GM23338 (cell line): ENCODE measurements at regions not wholly inside any gene's neighbourhood (a gene's known extent, or its start where the extent isn't known, plus 50 kb on each side); places are given as distances from the start of the nearest gene placed in this dataset.

Experiments
- ATAC-seq: fragments of 200-7000 bp; cut with Tn5 transposase; 3 replicates; pipeline ENCODE4 v1.9.1; 2020
- DNase-seq: peaks from one replicate; pipeline ENCODE4 v3.0.0-alpha.2; 2015; ENCODE audit warnings: low spot score
- H2AFZ ChIP-seq: fragments of 200-600 bp; sonication (generic); 2 replicates; pipeline ENCODE4 v1.8.0; 2016; ENCODE audit warnings: antibody characterized with exemption, mild to moderate bottlenecking, moderate library complexity
- H3F3A ChIP-seq: fragments of 200-600 bp; sonication (generic); replicated peaks from 2 replicates; pipeline ENCODE4 v1.8.0; 2017; ENCODE audit warnings: antibody characterized with exemption, mixed run types, low read depth
- H3K27ac ChIP-seq: fragments of 200-600 bp; sonication (generic); 2 replicates; pipeline ENCODE4 v1.6.1; 2016; ENCODE audit warnings: low read depth
- H3K27me3 ChIP-seq: fragments of 200-600 bp; sonication (generic); 2 replicates; pipeline ENCODE4 v1.8.0; 2016; ENCODE audit warnings: mild to moderate bottlenecking, mixed run types, moderate library complexity; ENCODE audit not compliant: insufficient read depth
- H3K36me3 ChIP-seq: fragments of 200-600 bp; sonication (generic); 2 replicates; pipeline ENCODE4 v1.8.0; 2016; ENCODE audit warnings: mild to moderate bottlenecking; ENCODE audit not compliant: insufficient read depth
- H3K4me1 ChIP-seq: fragments of 200-600 bp; sonication (generic); 2 replicates; pipeline ENCODE4 v1.8.0; 2016; ENCODE audit warnings: mild to moderate bottlenecking, moderate library complexity; ENCODE audit not compliant: insufficient read depth
- H3K4me2 ChIP-seq: fragments of 200-600 bp; sonication (generic); 2 replicates; pipeline ENCODE4 v1.7.1; 2017; ENCODE audit warnings: mixed run types
- H3K4me3 ChIP-seq: fragments of 200-600 bp; sonication (generic); 2 replicates; pipeline ENCODE4 v1.6.1; 2016; ENCODE audit warnings: mixed run types
- H3K79me2 ChIP-seq: fragments of 200-600 bp; sonication (generic); replicated peaks from 2 replicates; pipeline ENCODE4 v1.8.0; 2017; ENCODE audit warnings: mild to moderate bottlenecking; ENCODE audit not compliant: insufficient read depth
- H3K9me2 ChIP-seq: fragments of 200-600 bp; sonication (generic); 2 replicates; pipeline ENCODE4 v1.8.0; 2017; ENCODE audit not compliant: insufficient read depth
- H4K20me1 ChIP-seq: fragments of 200-600 bp; sonication (generic); replicated peaks from 2 replicates; pipeline ENCODE4 v1.8.0; 2017; ENCODE audit warnings: mild to moderate bottlenecking; ENCODE audit not compliant: insufficient read depth
- H3K27ac Mint-ChIP-seq: 2 replicates; pipeline ENCODE4 v1.8.0; 2020; ENCODE audit warnings: inconsistent platforms, mild to moderate bottlenecking, moderate library complexity, mixed read lengths
- H3K27me3 Mint-ChIP-seq: 3 replicates; pipeline ENCODE4 v1.8.0; 2022; ENCODE audit warnings: low read depth, mild to moderate bottlenecking, moderate library complexity, mixed read lengths, inconsistent platforms; ENCODE audit not compliant: insufficient read depth, poor library complexity
- H3K36me3 Mint-ChIP-seq: 3 replicates; pipeline ENCODE4 v1.8.0; 2021; ENCODE audit warnings: low read depth, mild to moderate bottlenecking, inconsistent platforms, moderate library complexity, mixed read lengths
- H3K4me1 Mint-ChIP-seq: 3 replicates; pipeline ENCODE4 v1.8.0; 2020; ENCODE audit warnings: mild to moderate bottlenecking, inconsistent platforms, mixed read lengths
- H3K4me3 Mint-ChIP-seq: 3 replicates; pipeline ENCODE4 v1.8.0; 2021; ENCODE audit warnings: moderate library complexity, mild to moderate bottlenecking, inconsistent platforms, mixed read lengths
- H3K9me3 Mint-ChIP-seq: 3 replicates; pipeline ENCODE4 v1.8.0; 2020; ENCODE audit warnings: moderate library complexity, mild to moderate bottlenecking, inconsistent platforms, mixed read lengths
- CREB1 ChIP-seq: fragments of 250-450 bp; sonication (Bioruptor Pico); IDR thresholded peaks from 2 replicates; pipeline ENCODE4 v1.5.0; 2020; ENCODE audit warnings: low read depth, mild to moderate bottlenecking, moderate library complexity
- EZH2 ChIP-seq: fragments of 200-600 bp; sonication (generic); IDR thresholded peaks from one replicate; pipeline ENCODE4 v1.8.0; 2017; ENCODE audit warnings: antibody characterized with exemption, mild to moderate bottlenecking, low read depth; ENCODE audit not compliant: unreplicated experiment
- EZH2phosphoT487 ChIP-seq: fragments of 200-600 bp; sonication (generic); IDR thresholded peaks from one replicate; pipeline ENCODE4 v1.8.1; 2018; ENCODE audit warnings: antibody characterized with exemption; ENCODE audit not compliant: unreplicated experiment
- JUNB ChIP-seq: IDR thresholded peaks from one replicate; pipeline ENCODE4 v1.6.1; 2016; ENCODE audit warnings: antibody characterized with exemption; ENCODE audit not compliant: unreplicated experiment
- NANOG ChIP-seq: IDR thresholded peaks from 2 replicates; pipeline ENCODE4 v1.6.1; 2016; ENCODE audit warnings: antibody characterized with exemption, borderline replicate concordance
- STAT1 ChIP-seq: IDR thresholded peaks from one replicate; pipeline ENCODE4 v1.6.1; 2016; ENCODE audit warnings: antibody characterized with exemption; ENCODE audit not compliant: unreplicated experiment
- ZNF114 ChIP-seq: fragments of 250-450 bp; sonication (Bioruptor Pico); IDR thresholded peaks from 2 replicates; pipeline ENCODE4 v1.5.0; 2020; ENCODE audit warnings: mild to moderate bottlenecking, moderate library complexity
- ZNF331 ChIP-seq: fragments of 250-450 bp; sonication (Bioruptor Pico); IDR thresholded peaks from 2 replicates; pipeline ENCODE4 v1.5.0; 2020; ENCODE audit warnings: low read depth, mild to moderate bottlenecking, moderate library complexity
- TF ChIP-seq, protein P1 (sequence below): IDR thresholded peaks from one replicate; pipeline ENCODE4 v1.6.1; 2018; ENCODE audit warnings: antibody characterized with exemption; ENCODE audit not compliant: unreplicated experiment
- TF ChIP-seq, protein P2 (sequence below), 2 experiments: fragments of 200-600 bp in 1 of 2; sonication (generic) in 1 of 2; conservative IDR thresholded peaks; 2 replicates each; pipeline versions ENCODE4 v1.5.1 to v1.6.1; 2016 to 2017; ENCODE audit warnings: antibody characterized with exemption in 2 of 2, low read depth in 2 of 2, mild to moderate bottlenecking in 2 of 2, moderate library complexity in 1 of 2

DNA sequence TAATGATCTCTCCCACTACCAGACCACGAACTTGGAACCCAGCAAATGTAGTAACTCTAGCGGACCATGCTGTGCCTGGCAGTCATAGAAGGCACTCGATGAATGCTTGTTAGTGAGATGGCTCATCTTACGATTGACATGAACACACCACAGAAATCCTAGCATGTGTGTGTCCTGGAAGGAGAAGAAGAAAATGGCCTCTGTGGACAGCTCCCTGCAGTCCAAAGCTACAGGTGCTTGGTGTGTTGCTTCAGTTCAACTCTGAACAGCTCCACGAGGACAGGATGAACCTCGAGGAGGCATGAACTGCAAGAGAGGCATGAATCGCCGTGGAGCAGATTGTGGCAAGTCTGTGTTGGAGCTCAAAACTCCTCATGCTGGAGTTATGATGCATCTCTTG, 93.5 kb downstream of the KLF6 start:
- Histone ChIP-seq H3K79me2 (no peaks in the 10 kb centered on the region), H4K20me1 (no peaks in the 10 kb centered on the region), H3K27ac (no peak overlapping the region), H3K4me2 (no peak overlapping the region), H3K4me1 (peaks cover 3% of the 10 kb centered on the region; the same call in 1 of the 2 replicates), H3K36me3 (no peaks in the 10 kb centered on the region), H3K9me2 (peaks cover 11% of the 10 kb centered on the region; the same call in 1 of the 2 replicates), H3K4me3 (no peak overlapping the region), H3K27me3 (no peaks in the 10 kb centered on the region), H2AFZ (0 out of 2 replicates have a peak overlapping the region, but pooled peaks have one; percentile 11), H3F3A (no peaks in the 10 kb centered on the region)
- Mint-ChIP-seq H3K27me3 (peaks cover 1% of the 10 kb centered on the region), H3K27ac (no peak overlapping the region), H3K4me1 (peaks cover 14% of the 10 kb centered on the region; the same call in 2 of the 3 replicates), H3K9me3 (no peaks in the 10 kb centered on the region), H3K4me3 (no peak overlapping the region), H3K36me3 (no peaks in the 10 kb centered on the region)
- no peak for ATAC-seq
- no peak for TF ChIP-seq JUNB
- TF ChIP-seq, protein P1, sequence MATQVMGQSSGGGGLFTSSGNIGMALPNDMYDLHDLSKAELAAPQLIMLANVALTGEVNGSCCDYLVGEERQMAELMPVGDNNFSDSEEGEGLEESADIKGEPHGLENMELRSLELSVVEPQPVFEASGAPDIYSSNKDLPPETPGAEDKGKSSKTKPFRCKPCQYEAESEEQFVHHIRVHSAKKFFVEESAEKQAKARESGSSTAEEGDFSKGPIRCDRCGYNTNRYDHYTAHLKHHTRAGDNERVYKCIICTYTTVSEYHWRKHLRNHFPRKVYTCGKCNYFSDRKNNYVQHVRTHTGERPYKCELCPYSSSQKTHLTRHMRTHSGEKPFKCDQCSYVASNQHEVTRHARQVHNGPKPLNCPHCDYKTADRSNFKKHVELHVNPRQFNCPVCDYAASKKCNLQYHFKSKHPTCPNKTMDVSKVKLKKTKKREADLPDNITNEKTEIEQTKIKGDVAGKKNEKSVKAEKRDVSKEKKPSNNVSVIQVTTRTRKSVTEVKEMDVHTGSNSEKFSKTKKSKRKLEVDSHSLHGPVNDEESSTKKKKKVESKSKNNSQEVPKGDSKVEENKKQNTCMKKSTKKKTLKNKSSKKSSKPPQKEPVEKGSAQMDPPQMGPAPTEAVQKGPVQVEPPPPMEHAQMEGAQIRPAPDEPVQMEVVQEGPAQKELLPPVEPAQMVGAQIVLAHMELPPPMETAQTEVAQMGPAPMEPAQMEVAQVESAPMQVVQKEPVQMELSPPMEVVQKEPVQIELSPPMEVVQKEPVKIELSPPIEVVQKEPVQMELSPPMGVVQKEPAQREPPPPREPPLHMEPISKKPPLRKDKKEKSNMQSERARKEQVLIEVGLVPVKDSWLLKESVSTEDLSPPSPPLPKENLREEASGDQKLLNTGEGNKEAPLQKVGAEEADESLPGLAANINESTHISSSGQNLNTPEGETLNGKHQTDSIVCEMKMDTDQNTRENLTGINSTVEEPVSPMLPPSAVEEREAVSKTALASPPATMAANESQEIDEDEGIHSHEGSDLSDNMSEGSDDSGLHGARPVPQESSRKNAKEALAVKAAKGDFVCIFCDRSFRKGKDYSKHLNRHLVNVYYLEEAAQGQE, result peak; percentile 36
- DNase-seq, result no peak

DNA sequence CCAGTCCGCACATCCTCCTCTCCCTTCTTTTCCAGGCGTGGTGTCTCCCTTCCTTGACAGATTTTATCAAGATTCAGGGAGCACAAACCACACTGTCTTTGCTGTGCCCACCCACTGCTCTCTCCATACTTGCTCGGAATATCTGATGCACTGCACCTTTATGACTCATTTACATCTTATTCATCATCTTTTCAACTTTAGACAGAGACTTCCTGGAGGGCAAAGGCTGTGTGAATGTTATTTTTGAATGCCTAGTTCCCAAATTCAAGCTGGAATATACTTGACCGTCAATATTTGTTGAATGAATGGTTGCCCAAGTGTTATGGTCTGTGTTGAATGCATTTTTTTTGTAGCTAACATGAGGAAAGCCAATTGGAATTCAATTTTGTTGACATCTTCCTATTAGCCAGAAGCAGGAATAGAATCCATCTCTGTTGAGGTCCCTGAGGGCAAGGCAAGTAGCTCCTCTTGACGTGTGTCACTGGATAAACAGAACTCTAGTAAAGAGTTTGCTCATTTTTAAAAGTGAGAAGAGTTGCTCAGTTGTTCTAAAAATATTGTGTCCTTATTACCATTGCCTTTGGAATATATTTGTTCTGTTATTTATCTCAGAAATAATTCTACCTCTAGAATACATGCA, 95.0 kb downstream of the KLF6 start:
- no peak overlapping the region for H3K4me3 Mint-ChIP-seq
- H3K4me1 ChIP-seq, result peaks cover 3% of the 10 kb centered on the region; the same call in 1 of the 2 replicates
- no peak overlapping the region for H3K27ac ChIP-seq
- peaks cover 14% of the 10 kb centered on the region; the same call in 2 of the 3 replicates for H3K4me1 Mint-ChIP-seq
- no peaks in the 10 kb centered on the region for H3K36me3 Mint-ChIP-seq
- H3K4me3 ChIP-seq, result no peak overlapping the region
- peaks cover 3% of the 10 kb centered on the region; the same call in 1 of the 2 replicates for H3K9me2 ChIP-seq
- H3F3A ChIP-seq, result no peaks in the 10 kb centered on the region
- H3K27me3 ChIP-seq, result no peaks in the 10 kb centered on the region
- H3K27me3 Mint-ChIP-seq, result peaks cover 1% of the 10 kb centered on the region
- no peak overlapping the region for H3K27ac Mint-ChIP-seq
- no peak overlapping the region for H3K4me2 ChIP-seq
- no peaks in the 10 kb centered on the region for H3K36me3 ChIP-seq
- TF ChIP-seq NANOG (no peak), ZNF331 (CRISPR knock-in tag) (no peak), ZNF114 (CRISPR knock-in tag) (no peak), JUNB (no peak), CREB1 (no peak), STAT1 (no peak), EZH2 (no peak), EZH2phosphoT487 (no peak)
- TF ChIP-seq, protein P2, sequence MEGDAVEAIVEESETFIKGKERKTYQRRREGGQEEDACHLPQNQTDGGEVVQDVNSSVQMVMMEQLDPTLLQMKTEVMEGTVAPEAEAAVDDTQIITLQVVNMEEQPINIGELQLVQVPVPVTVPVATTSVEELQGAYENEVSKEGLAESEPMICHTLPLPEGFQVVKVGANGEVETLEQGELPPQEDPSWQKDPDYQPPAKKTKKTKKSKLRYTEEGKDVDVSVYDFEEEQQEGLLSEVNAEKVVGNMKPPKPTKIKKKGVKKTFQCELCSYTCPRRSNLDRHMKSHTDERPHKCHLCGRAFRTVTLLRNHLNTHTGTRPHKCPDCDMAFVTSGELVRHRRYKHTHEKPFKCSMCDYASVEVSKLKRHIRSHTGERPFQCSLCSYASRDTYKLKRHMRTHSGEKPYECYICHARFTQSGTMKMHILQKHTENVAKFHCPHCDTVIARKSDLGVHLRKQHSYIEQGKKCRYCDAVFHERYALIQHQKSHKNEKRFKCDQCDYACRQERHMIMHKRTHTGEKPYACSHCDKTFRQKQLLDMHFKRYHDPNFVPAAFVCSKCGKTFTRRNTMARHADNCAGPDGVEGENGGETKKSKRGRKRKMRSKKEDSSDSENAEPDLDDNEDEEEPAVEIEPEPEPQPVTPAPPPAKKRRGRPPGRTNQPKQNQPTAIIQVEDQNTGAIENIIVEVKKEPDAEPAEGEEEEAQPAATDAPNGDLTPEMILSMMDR (conservative IDR thresholded peaks at IDR 0.05; ENCODE audit: low read depth in 2 of 2), result no peak
- TF ChIP-seq, protein P1, result no peak
- H3K79me2 ChIP-seq, result no peaks in the 10 kb centered on the region
- H4K20me1 ChIP-seq, result no peaks in the 10 kb centered on the region
- DNase-seq (no peak), ATAC-seq (no peak)
- no peaks in the 10 kb centered on the region for H3K9me3 Mint-ChIP-seq
- no peak overlapping the region for H2AFZ ChIP-seq
